ENCODE measurements at regions not wholly inside any gene's neighbourhood (a gene's known extent, or its start where the extent isn't known, plus 50 kb on each side); places are given as distances from the start of the nearest gene placed in this dataset.
"Not testable (repeated sequence)": the region's sequence is repeated elsewhere in the genome, so short reads cannot be mapped to it uniquely, and the experiment has no call there.

DNA sequence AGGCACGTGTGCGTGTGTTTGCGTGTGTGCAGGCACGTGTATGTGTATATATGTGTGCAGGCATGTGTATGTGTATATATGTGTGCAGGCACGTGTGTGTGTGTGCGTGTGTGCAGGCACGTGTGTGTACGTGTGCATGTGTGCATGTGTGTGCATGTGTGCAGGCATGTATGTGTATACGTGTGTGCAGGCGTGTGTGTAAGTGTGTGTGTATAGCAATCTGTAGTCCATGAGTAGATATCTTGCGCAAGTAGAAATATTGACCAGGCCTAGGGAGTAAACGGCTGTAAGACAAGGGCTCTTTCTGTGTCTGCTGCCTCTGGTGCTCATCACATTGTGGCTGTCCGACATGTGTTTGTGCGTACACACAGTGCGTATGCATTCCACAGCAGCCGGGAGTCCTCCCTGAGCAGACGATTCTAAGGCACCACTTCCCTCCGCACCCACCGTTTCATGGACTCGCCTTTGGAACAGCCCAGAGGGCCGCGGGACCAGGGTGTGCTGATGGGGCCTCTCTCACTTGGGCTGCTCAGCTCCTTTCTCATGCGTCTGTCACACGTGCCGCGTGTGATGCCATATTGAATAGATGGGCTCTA, 167.6 kb downstream of the ERMARD start:
- no peak for DNase-seq
- Histone ChIP-seq H3K27ac (ENCODE audit: low read length) (no peak overlapping the region), H3K4me3 (ENCODE audit: low read length) (no peak overlapping the region), H3K27me3 (ENCODE audit: control insufficient read depth, insufficient read depth) (no peaks in the 10 kb centered on the region), H3K4me1 (ENCODE audit: control insufficient read depth, insufficient read depth, low read length) (no peaks in the 10 kb centered on the region), H3K9me3 (ENCODE audit: control insufficient read depth, low read length) (no peaks in the 10 kb centered on the region)
- intact Hi-C loops (cut with DNase I), result no loop called here
- WGBS, result 91% methylated on average over 26 of the region's 26 CpGs
- no peak for ATAC-seq

DNA sequence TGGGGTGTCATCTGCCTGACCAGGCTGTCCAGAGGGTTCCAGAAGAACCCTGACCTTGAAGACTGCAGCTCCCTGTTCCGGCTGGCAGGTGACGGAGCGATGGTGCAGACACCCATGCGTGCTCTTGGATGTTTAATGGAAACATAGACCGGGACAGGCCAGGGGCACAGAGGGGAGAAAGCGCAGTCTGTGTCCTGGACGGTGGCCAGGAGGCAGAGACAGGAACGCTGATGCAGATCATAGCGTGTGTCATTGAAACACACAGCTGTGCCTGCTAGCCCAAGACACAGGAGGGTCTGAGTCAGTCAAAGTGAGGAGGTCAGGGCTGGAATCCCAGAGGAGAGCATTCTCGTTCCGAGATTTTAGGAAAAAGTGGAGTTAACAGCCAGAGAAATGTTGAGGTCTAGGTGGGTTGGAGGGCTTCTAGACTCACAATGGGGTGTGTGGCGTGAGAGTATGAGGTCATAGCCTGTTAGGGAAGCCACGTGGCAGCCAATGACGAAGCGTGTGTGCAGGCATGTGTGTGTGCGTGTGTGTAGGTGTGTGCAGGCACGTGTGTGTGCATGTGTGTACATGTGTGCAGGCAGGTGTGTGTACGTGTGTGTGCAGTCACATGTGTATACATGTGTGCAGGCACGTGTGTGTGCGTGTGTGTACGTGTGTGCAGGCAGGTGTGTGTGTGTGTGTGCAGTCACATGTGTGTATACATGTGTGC, 167.0 kb downstream of the ERMARD start:
- ATAC-seq (no peak), DNase-seq (no peak)
- WGBS, result 76% methylated on average over 21 of the region's 21 CpGs
- H3K9me3 ChIP-seq (ENCODE audit: control insufficient read depth, low read length), result no peaks in the 10 kb centered on the region
- H3K27me3 ChIP-seq (ENCODE audit: control insufficient read depth, insufficient read depth), result no peaks in the 10 kb centered on the region
- H3K27ac ChIP-seq (ENCODE audit: low read length), result no peak overlapping the region
- intact Hi-C loops (cut with DNase I), result no loop called here
- no peaks in the 10 kb centered on the region for H3K4me1 ChIP-seq (ENCODE audit: control insufficient read depth, insufficient read depth, low read length)
- no peak overlapping the region for H3K4me3 ChIP-seq (ENCODE audit: low read length)

DNA sequence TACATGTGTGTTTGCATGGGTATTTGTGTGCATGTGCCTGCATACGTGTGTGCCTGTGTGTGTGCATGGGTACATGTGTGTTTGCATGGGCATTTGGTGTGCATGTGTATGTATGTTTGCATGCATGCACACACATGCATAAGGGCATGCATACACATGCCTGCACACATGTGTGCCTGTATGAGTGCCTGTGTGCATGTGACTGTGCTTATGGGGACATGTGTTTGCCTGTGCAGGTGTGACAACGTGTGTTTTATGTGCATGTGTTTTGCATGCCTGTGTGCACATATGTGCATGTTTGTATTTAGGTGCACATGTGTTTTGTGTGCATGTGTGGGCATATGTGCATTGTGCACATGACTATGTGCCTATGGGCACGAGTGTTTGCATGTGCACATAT, 165.7 kb downstream of the ERMARD start:
- no peak for DNase-seq
- 93% methylated on average over 3 of the region's 3 CpGs for WGBS

DNA sequence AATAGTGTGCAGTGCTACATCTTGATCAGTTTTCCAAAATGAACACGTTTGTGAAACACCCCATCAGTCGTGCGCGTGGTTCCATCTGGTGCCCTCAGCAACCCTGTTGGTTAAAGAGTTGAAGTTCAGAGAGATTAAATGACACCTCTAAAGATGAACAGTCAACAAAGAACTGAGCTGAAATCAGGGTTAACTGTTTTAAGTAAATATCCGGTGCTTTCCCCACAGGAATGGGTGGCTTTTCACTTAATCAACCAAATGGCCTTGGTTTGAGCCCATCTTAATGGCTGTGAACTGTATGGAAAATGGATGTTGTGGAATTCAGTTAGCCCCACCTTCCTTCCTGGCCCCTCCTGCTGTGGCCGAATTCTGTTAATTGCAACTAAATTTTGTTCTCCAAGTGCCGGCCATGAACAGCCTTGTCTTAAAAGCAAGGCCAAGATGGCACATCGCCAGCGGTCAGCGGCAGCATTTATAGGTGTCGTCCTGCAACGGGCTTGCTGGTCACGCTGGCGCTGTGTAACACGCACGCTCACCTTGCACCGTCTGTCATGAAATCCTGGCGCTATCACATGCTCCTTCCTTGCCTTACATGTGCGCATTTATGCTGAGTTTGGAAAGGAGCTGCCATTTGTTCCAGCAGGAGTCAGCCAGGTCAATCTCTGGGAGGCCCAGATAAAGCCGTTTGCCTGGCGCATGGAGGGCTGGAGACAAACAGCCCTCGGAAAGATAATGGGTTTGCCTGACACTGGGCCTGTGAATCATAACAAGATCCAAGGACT, 164.5 kb downstream of the ERMARD start:
- Histone ChIP-seq H3K9me3 (ENCODE audit: control insufficient read depth, low read length) (no peaks in the 10 kb centered on the region), H3K27me3 (ENCODE audit: control insufficient read depth, insufficient read depth) (no peaks in the 10 kb centered on the region), H3K4me1 (ENCODE audit: control insufficient read depth, insufficient read depth, low read length) (no peaks in the 10 kb centered on the region), H3K4me3 (ENCODE audit: low read length) (no peak overlapping the region), H3K27ac (ENCODE audit: low read length) (no peak overlapping the region)
- DNase-seq (peak in 2 of 3 donors; percentile 55 to 76), ATAC-seq (peak; percentile 74 to 92)
- intact Hi-C loops (cut with DNase I), result no loop called here
- 63% methylated on average over 22 of the region's 22 CpGs for WGBS

More for the DNA sequence above, 165.7 kb downstream of the ERMARD start:
- Histone ChIP-seq H3K9me3 (ENCODE audit: control insufficient read depth, low read length) (no peaks in the 10 kb centered on the region), H3K4me1 (ENCODE audit: control insufficient read depth, insufficient read depth, low read length) (no peaks in the 10 kb centered on the region), H3K27ac (ENCODE audit: low read length) (no peak overlapping the region), H3K27me3 (ENCODE audit: control insufficient read depth, insufficient read depth) (no peaks in the 10 kb centered on the region), H3K4me3 (ENCODE audit: low read length) (no peak overlapping the region)
- intact Hi-C loops (cut with DNase I), result no loop called here
- ATAC-seq, result no peak

DNA sequence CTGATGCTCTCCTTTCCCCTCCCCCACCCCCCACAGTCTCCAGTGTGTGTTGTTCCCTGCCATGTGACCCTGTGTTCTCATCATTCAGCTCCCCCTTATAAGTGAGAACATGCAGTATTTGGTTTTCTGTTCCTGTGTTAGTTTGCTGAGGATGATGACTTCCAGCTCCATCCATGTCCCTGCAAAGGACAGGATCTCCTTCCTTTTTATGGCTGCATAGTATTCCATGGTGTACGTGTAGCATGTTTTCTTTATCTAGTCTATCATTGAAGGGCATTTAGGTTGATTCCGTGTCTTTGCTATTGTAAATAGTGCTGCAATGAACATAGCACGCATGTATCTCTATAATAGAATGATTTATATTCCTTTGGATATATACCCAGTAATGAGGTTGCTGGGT, 162.3 kb downstream of the ERMARD start:
- H3K4me1 ChIP-seq (ENCODE audit: control insufficient read depth, insufficient read depth, low read length); ATAC-seq; H3K27me3 ChIP-seq (ENCODE audit: control insufficient read depth, insufficient read depth); DNase-seq; H3K27ac ChIP-seq (ENCODE audit: low read length); H3K9me3 ChIP-seq (ENCODE audit: control insufficient read depth, low read length); intact Hi-C loops (cut with DNase I); H3K4me3 ChIP-seq (ENCODE audit: low read length): not testable (repeated sequence)
- WGBS, result 95% methylated on average over 3 of the region's 3 CpGs

DNA sequence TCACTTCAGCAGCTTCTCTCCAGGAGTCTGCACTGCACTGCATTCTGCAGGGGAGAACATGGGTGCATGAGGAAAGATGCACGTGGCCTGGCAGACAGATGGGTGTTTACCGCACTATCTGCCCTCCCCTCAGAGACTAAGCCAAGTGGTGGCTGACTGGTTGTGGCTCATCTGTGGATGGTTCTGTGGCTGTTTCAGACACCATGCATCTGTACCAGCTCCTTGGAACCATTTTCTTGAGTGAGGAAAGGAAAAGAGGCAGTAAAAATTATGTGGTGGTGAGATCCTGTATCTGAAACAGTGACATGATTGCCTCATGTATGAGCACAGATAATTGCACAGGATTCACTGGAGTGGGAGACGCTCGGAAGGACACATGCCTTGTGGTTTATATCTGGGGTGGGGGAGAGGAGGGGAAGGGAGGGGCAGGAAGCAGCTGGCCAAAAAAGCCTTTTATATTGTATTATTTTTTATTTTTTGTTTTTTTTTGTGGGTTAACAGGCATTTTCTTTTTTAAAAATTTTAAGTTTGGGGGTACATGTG, 161.7 kb downstream of the ERMARD start:
- no peak overlapping the region for H3K4me3 ChIP-seq (ENCODE audit: low read length)
- H3K27ac ChIP-seq (ENCODE audit: low read length), result no peak overlapping the region
- no peaks in the 10 kb centered on the region for H3K9me3 ChIP-seq (ENCODE audit: control insufficient read depth, low read length)
- 55% methylated on average over 4 of the region's 4 CpGs for WGBS
- ATAC-seq, result no peak
- intact Hi-C loops (cut with DNase I), result no loop called here
- no peaks in the 10 kb centered on the region for H3K4me1 ChIP-seq (ENCODE audit: control insufficient read depth, insufficient read depth, low read length)
- H3K27me3 ChIP-seq (ENCODE audit: control insufficient read depth, insufficient read depth), result no peaks in the 10 kb centered on the region
- no peak for DNase-seq

DNA sequence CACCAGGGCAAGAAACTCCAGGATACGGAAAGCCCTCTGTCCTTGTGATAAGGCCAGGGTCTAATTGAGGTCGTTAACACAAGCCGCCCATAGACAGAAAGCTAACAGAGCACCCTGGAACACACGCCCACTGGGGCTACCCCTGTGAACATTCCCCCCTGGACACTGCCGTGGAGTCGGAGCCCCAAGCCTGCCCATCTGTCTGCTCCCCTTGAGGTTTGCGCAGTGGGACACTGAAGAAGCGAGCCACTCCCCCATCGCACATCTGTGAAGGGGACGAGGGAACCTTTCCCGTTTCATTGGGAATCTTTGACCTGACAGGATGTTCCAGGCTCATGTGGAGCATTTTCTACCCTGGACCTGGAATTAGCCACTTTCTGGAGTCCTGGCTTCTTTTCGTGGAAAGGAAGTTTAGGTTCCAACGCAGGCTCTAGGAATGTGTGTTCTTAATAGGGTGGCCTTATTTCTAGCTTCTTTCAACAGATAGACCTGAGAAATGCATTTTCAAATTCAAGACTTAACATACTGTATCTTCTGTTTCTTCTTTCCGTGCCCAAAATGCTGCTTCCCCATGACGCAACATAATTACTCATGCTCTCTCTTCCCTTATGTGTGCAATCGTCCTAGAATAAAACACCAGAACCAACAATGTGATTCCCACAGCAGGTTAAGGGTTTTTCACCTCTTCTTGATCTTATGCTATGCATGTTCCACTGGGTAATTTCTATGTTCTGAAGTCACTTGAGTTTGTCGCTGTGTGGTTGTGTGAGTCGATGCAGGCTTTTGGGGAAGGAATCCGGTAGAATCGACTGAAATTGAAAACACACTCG, 161.1 kb downstream of the ERMARD start:
- no peak for DNase-seq
- Histone ChIP-seq H3K27ac (ENCODE audit: low read length) (no peak overlapping the region), H3K4me3 (ENCODE audit: low read length) (no peak overlapping the region), H3K4me1 (ENCODE audit: control insufficient read depth, insufficient read depth, low read length) (no peaks in the 10 kb centered on the region), H3K27me3 (ENCODE audit: control insufficient read depth, insufficient read depth) (no peaks in the 10 kb centered on the region), H3K9me3 (ENCODE audit: control insufficient read depth, low read length) (no peaks in the 10 kb centered on the region)
- ATAC-seq, result no peak
- intact Hi-C loops (cut with DNase I), result no loop called here
- 84% methylated on average over 21 of the region's 21 CpGs for WGBS

DNA sequence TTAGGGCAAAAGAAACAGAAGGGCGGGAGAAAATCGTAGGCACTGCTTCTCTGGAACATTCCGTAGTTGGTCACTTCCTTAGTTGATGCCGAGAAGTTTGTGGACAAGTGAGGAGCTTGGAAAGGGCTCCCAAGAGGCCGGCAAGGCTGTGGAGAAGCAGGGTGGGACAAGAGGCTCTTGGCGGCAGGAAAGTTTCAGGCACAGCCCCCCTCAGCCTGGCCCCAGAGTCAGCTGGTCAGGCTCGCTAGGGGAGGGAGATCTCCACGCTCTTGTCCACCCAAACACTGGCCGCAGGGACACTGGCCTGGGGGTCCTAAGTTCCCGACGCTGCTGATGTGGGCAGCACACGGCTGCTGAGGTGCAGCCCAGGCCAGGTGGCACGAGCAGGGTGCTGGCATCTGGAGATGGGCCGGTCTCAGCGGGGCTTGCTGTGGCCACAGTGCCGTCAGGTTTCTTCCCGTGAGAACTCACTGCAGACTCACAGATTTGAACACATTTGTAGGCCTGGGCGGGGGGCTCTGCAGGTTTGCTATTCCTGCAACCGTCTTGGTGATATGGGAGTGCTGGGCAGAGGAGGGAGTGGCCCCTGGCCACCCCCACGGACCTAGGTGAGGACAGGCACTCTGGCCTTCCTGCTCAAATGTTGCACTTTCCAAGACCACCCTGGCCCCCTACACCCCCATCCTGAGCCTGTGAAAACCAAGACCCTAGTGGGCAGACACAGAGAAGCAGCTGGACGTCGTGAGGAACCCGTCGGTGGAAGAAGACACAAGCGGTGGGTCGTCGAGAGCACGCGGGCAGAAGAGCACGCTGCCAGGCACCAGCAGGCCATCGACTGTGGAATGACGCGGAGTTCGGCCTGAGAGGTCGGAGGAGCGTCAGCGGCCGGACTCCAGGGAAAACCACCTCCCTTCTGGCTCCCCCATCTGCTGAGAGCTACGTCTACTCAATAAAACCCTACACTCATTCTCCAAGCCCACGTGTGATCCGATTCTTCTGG, 160.1 kb downstream of the ERMARD start:
- H3K4me3 ChIP-seq (ENCODE audit: low read length), result no peak overlapping the region
- ATAC-seq (no peak), DNase-seq (no peak)
- no peaks in the 10 kb centered on the region for H3K27me3 ChIP-seq (ENCODE audit: control insufficient read depth, insufficient read depth)
- H3K27ac ChIP-seq (ENCODE audit: low read length), result no peak overlapping the region
- intact Hi-C loops (cut with DNase I), result no loop called here
- WGBS, result 89% methylated on average over 41 of the region's 41 CpGs
- H3K4me1 ChIP-seq (ENCODE audit: control insufficient read depth, insufficient read depth, low read length), result no peaks in the 10 kb centered on the region
- H3K9me3 ChIP-seq (ENCODE audit: control insufficient read depth, low read length), result no peaks in the 10 kb centered on the region

DNA sequence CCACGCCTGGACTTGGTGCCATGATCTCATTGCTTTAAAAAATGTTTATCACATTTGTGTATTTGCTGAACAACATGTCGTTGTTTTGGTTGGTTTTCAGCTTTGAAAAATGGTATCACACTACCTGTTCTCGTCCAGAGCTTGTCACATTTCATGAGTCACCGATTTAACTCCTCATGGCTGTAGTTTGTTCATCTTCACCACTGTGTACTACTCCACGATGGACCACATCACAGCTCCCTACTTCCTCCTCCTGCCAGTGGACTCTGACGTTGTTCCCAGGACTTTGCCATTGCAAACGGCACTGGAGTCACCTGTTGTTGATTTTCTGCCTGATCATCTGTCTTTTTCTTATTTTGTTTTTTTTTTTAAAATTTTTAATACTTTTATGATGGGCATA, 157.7 kb downstream of the ERMARD start:
- H3K4me1 ChIP-seq (ENCODE audit: control insufficient read depth, insufficient read depth, low read length), result peaks cover 3% of the 10 kb centered on the region
- 83% methylated on average over 7 of the region's 7 CpGs for WGBS
- DNase-seq (no peak), ATAC-seq (no peak)
- H3K27ac ChIP-seq (ENCODE audit: low read length), result no peak overlapping the region
- H3K27me3 ChIP-seq (ENCODE audit: control insufficient read depth, insufficient read depth), result no peaks in the 10 kb centered on the region
- no peaks in the 10 kb centered on the region for H3K9me3 ChIP-seq (ENCODE audit: control insufficient read depth, low read length)
- H3K4me3 ChIP-seq (ENCODE audit: low read length), result no peak overlapping the region
- intact Hi-C loops (cut with DNase I), result no loop called here

Measured in right cardiac atrium (tissue), 5 donors.